Fibroblast of peridontal ligament (primary cell): ENCODE measurements at regions not wholly inside any gene's neighbourhood (a gene's known extent, or its start where the extent isn't known, plus 50 kb on each side); places are given as distances from the start of the nearest gene placed in this dataset.
"Not testable (repeated sequence)": the region's sequence is repeated elsewhere in the genome, so short reads cannot be mapped to it uniquely, and the experiment has no call there.

Source experiments
- DNase-seq: peaks from one replicate; pipeline ENCODE4 v3.0.0-alpha.2; 2010; ENCODE audit errors: extremely low read depth

- no peak for DNase-seq
These were observed 162.2 kb upstream of the GPR101 start for GRCh38 chrX:137195991-137196390.

DNA sequence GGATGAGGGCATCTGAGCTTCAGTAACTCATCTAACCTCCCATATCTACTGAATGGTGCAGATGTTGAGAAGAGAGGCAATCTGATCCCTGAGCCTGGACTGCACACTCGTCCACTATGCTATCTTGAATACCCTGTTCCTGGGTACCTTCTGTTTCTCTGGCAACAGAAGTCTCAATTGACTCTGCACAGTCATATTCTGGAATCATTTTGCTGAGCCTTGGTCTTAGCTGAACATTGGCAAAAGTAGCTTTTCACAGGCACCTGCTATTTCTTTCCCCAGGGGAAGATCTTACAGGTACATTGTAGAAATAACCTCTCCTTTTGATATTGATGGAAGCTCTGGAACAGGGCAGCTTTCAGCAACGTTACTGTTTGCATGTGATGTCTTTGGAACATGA, 161.5 kb upstream of the GPR101 start:
- DNase-seq, result no peak

DNA sequence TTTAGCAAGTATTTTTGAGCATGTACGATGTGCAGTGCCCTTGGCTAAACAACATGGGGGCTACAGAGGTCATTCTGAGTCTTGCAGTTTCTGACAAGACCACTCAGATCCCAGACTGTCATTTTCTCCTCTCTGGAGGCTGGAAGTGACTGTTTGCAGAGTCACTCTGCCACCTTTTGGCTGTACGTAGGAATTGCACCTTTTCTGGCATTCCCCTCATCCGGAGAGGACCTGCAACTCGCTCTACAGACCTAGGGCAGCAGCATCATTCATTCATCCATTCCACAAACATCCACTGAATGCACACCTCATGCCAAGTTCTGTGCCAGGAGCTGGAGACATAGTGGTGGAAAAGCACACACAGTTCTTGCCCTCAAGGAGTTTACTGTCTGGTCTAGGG, 160.4 kb upstream of the GPR101 start:
- DNase-seq, result no peak

DNA sequence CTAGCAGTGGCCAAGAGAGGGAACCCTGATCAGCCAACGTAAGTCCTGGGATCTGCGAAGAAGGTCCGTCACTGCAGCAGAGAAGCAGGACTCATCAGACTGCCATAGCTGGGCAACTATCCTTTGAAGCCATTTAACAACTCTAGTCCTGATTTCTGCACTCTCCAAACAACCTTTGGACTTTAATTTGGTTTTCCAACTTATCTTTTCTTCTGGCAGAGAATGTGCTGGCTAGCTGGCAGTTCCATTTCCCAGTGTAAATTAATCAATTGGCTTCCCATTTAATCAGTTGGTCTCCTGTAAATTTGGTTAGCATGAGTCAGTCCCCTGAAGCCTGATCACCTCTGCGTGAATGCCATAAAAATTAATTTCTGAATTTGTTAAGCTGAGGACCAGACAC, 153.7 kb upstream of the GPR101 start:
- no peak for DNase-seq

- no peak for DNase-seq
These were observed 144.6 kb upstream of the GPR101 start for GRCh38 chrX:137178392-137178791.

DNA sequence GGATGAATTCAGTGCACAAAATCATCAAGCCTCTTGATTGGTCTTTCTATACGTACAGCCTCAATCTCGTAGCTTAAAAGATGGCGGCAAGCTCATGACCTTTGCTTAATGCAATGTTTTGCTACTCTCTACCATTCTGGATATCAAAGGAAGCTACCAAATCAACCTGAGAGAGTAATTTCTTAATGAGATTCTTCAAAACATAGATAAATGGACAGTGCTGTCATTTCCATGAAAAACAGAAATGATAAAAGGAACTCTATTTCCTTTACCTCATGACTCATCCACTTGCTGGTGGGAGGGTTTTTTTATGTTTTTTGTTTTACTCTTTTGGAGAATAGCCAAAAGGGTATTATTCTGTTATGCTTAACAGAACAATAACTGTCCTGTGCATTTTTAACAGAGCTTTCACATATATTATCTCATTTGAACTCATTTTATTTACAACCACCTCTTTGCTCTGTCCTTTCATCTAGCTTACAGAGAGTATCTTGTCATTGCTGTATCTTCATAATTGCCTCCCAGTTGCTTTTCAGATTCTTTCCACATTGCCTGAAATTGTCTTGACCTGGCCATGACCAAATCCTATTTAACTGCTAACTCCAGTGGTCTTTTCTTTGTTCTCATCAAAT, 138.6 kb upstream of the GPR101 start:
- DNase-seq, result no peak

- DNase-seq, result no peak
These were observed 137.8 kb upstream of the GPR101 start for GRCh38 chrX:137171626-137172025.

GRCh38 chrX:137166591-137166990, 132.8 kb upstream of the GPR101 start:
- no peak for DNase-seq

DNA sequence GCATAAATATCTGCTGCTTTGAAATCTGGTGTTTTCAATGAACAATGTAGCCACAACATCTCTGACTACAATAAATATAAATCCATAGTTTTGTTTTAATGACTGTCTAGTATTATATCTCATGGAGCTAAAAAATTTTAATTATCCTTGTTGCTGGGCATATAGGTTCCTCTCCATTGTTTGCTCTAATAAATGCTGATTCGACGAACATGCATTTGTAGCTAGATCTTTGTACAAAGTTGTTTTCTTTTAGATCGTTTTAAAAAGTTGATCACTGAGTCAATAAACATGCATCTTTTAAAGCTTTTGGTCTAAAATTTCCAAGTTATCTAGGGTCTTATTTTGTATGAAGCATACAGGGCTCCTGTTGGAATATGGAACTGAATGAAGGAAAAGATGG, 130.5 kb upstream of the GPR101 start:
- no peak for DNase-seq

DNA sequence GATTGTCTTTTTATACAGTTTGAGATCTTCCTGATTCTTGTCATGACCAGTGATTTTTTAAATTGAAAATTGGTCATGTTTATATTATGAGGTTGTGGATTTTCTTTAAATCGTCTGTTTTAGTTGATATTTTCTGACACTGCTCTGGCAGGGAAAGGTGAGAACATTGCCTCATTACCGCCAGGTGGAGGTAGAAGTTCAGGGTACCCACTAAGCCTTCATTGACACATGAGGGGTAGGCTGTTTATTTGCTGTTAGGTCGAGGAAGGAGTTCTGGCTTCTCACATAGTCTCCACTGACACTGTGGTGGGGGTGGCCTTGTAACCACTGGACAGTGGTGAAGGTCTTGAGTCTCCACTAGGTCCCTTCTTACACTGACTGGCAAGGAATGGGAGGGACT, 117.6 kb upstream of the GPR101 start:
- DNase-seq, result no peak

DNA sequence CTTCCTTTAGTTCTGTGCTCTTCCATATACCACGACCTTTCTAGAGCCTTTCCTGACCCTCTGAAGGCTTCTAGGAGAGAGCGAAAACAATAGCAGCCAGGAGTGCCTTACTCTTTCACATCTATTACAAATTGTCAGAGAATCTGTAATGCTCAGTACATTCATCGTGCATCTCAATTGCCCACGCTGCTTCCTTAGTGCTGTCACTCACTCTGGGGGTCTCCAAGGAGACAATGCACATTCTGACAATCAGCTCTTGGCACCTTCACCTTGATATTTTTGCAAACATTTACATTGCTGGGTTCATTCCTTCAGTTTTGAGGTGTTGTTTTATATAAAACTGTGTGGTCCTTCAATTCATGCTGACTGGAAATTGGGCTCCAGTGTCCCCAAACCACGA, 110.1 kb upstream of the GPR101 start:
- no peak for DNase-seq

GRCh38 chrX:137122651-137123050, 88.9 kb upstream of the GPR101 start:
- DNase-seq, result not testable (repeated sequence)

- no peak for DNase-seq
These were observed 85.3 kb upstream of the GPR101 start for GRCh38 chrX:137119049-137119448.

- DNase-seq, result no peak
These were observed 84.7 kb upstream of the GPR101 start for GRCh38 chrX:137118536-137118935.

DNA sequence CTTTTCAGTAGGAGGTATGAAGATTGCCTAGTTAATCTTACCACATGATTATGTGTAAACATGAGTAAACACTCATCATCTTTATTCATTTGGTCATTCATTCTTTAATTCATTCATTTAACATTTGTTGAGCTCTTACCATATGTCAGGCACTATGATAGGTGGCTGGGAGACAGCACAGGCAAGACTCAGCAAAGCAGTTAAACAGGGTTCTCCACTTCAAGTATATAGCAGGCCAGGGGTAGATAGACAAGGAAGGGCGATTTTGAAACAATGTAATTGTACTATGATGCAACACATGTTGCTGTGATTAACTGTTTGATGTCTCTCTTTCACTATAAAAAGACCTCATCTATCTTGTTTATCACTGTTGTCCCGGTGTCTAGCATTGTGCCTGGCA, 84.3 kb upstream of the GPR101 start:
- no peak for DNase-seq

DNA sequence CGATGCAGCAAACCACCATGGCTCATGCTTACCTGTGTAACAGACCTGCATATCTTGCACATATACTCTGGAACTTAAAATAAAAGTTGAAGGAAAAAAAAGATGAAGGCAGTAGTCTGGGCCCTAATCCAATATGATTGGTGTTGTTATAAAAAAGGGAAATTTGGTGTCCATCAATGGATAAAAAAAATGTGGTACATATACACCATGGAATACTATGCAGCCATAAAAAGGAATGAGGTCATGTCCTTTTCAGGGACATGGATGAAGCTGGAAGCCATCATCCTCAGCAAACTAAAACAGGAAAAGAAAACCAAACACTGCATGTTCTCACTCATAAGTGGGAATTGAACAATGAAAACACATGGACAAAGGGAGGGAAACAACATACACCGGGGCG, 74.1 kb upstream of the GPR101 start:
- DNase-seq, result not testable (repeated sequence)

- no peak for DNase-seq
These were observed 67.6 kb upstream of the GPR101 start for GRCh38 chrX:137101273-137101990.
